KBM-7 (cell line): ENCODE measurements at regions not wholly inside any gene's neighbourhood (a gene's known extent, or its start where the extent isn't known, plus 50 kb on each side); places are given as distances from the start of the nearest gene placed in this dataset.
"Not testable (repeated sequence)": the region's sequence is repeated elsewhere in the genome, so short reads cannot be mapped to it uniquely, and the experiment has no call there.

Source experiments
- DNase-seq: peaks from one replicate; pipeline ENCODE4 v3.0.0-alpha.2; 2015
- in situ Hi-C: fragments of 300-500 bp; cut with MboI; formaldehyde crosslinking; loops from 2 replicates; pipeline ENCODE4 v1.14.3; 2020; ENCODE audit warnings: low sequenced_read_pairs, low pct_unique_long_range_greater_than_20kb, mixed read lengths

- in situ Hi-C loops: no loop called here
- DNase-seq: peak; percentile 5
Measured at GRCh38 chr6:10343320-10343719, 71.6 kb downstream of the TFAP2A start.

- no peak for DNase-seq
- in situ Hi-C loops: no loop called here
Measured at GRCh38 chr6:10341605-10342004, 73.3 kb downstream of the TFAP2A start.

GRCh38 chr6:10338151-10338550 lies 76.7 kb downstream of the TFAP2A start:
- DNase-seq: no peak
- in situ Hi-C loops: no loop called here

DNA sequence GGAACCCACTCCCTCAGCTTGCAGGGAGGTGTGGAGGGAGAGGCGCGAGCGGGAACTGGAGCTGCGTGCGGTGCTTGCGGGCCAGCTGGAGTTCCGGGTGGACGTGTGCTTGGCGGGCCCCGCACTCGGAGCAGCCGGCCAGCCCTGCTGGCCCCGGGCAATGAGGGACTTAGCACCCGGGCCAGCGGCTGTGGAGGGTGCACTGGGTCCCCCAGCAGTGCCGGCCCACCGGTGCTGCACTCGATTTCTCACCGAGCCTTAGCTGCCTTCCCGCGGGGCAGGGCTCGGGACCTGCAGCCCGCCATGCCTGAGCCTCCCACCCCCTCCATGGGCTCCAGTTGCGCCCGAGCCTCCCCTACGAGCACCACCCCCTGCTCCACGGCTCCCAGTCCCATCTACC lies 77.5 kb downstream of the TFAP2A start:
- in situ Hi-C loops, DNase-seq: not testable (repeated sequence)

DNA sequence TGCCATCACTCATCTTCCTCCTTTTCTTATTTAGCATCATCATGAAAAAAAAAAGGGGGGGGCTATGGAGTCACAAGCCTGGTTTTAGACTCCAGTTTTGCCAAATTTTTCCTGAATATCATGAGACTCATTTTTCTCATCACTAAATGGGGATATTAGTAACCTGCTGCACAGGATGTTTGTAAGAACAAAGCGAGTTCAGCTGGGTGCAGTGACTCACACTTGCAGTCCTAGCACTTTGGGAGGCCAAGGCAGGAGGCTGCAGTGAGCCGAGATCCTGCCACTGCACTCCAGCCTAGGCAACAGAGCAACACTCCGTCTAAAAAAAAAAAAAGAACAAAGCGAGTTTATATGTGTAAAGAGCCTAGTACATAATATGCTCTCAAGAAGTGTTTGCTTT lies 82.8 kb downstream of the TFAP2A start:
- no peak for DNase-seq
- in situ Hi-C loops: no loop called here

DNA sequence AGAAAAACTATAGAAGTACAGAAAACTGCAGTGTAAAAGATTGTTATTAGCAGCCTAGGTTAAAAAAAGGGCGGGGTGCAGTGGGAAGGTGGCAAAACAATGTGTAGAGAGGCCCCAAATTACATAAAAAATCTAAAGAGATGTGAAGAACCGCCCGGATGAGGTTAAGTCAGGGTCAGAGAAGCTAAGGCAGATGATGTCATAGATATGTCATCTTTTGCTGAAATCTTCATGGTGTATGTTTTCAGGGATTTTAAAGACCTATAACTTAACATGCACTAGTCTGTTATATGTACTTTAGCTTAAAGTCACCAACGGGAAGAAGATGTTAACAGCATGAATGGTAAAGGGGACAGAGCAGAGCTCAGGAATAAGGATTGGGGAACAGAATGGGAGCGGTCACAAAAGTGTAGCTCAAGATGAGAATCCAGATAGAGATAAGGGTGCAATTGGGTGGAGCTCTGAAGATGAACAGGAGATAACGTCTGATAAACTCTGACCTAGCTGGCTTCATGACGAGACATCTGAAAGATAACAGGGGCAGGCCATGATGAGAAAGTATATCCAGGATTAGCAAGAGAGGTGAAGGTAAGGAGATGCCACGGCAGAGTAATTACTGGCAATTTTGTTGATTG lies 83.4 kb downstream of the TFAP2A start:
- in situ Hi-C loops: no loop called here
- no peak for DNase-seq

DNA sequence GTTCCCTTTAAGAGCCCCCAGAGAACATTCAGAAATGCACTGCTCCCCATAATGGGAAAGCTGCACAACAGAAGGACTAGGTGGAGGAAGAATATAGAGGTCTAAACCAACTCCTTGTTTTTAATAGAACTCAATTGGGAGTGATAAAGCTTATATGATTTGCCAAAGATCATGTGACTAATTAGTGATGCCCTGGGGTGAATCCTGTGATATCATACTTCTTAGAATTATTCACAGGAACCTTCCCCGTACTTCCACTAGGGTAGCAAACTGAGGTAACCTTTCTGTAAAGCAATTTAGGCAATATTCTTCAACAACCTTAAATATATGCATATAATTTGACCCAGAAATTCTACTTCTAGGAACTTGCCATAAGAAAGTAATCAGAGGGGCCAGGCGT lies 84.4 kb downstream of the TFAP2A start:
- no peak for DNase-seq

DNA sequence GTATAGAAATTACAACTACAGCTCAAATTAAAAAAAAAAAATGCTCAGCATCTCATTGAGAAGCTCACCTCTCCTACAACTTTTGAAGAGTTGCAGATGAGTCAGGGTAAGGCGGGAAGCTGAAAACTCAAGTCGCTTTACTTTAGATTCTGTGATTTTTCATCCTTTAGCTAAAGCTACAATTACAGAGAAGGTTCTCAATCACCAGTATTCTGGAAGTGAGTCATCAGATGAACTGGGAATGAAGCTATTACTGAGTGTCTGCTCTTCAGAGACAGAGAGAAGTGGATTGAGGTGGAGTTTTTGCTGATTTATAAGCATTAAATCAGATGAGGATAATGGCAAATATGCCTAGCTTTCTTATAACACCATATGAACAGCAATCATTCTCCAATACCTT lies 91.9 kb downstream of the TFAP2A start:
- no peak for DNase-seq
- in situ Hi-C loops: no loop called here

More for the DNA sequence above, 84.4 kb downstream of the TFAP2A start:
- in situ Hi-C loops: no loop called here

DNA sequence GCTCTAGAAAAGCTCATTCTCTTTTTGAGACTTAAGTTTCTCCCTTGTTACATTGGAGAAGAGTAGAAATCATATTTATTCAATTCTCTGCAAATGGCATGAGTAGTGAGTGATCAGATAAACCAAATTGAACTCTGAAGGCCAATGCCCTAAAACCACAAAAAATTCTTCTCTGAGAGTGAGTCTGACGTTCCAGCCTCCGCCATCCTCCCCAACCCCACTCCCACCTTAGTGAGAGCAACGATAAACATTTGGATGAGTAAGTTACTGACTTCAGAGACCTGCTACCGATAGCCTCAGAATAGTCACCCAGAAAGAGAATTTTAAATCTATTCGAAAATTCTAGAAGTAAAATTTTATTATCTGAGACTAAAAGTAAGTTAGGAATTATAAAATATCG lies 94.6 kb downstream of the TFAP2A start:
- in situ Hi-C loops: no loop called here
- DNase-seq: no peak

DNA sequence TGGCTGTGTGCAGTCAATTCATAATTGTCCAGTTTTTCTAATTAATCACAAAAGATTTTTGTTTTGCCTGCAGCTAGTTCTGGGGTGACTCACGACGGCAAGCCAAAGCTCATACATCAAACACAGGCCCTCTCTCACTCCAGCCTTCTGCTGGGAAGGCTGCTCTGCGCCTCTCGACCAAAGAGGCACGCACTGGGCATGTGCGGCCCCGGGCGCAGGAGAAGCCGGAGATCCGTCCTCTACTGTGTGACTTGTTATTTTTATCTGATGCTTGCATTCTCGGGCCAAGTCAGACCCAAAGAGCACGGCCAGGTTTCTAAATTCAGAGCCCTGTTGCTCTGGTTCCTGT lies 98.5 kb downstream of the TFAP2A start:
- no peak for DNase-seq
- in situ Hi-C loops: no loop called here

GRCh38 chr6:10315658-10316372 lies 99.1 kb downstream of the TFAP2A start:
- no peak for DNase-seq
- in situ Hi-C loops: no loop called here

DNA sequence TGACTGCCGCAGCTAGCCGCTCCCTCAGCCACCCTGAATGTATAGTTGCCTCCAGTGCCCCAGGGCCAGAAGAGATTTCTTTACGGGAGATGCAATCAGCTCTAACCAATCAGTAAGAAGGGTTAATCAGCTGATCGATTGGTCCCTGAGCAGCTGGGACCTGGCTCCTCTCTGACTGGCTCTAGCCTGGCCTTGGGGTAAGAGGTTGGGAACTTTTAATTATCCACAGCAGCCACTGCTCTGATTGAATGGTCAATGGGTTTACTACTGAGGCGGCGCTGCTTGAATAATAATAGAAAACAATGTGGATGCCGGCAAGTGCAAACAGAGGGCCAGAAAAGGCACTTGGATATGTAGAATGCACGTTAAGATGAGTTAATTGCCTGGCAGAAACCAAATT lies 99.8 kb downstream of the TFAP2A start:
- in situ Hi-C loops: no loop called here
- DNase-seq: no peak

DNA sequence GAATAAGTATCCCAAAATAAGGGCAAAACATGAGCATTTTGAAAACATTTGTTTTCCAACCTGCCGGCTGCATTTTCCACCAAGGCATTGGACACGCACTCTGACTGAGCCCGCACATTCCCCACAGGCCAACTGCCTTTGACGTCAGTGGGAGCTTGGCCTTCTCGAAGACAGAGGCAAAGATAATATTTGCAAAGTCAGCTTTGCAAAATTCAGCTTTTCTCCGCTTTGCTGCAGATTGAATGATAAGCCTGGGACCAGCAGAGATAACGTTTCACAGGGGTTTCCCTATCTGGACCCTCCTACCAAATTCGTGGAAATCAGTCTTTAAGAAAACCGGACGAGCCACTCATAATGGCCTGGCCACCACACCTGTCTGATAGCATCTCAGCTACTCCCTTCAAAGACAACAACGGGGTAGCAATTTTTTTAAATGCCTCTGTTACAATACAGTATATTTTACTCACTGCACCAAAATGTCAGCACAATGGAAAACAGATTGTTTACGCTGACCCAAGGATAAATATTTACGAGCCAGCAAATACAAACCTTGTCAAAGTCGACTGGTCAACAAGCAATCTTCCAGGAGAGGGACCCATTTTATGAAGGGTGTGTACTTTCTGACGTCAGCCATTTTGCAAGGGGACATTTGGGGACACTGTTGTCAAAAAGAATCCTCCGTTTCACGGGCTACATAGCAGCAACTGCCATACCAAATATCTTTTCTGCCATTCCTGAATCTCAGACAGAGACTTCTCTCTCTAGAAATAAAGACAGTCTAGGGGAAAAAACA lies 100.5 kb downstream of the TFAP2A start:
- DNase-seq: no peak
- in situ Hi-C loops: no loop called here

DNA sequence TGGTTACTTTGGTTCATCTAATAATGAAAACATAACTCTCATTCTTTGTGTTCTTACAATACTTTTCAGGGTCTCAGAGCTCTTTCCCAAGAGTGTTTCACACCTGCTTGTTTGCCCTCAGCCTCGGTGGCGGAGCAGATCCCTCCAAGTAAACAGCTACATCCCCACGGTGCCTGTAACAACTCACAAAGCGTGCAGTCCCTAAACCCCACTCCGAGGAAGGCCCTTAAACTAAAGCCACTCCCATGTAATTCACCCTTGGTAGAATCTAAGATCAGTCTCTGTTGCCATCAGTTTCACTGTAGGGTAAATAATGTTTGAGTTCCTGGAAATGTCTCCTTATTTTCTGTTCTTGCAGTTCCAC lies 101.1 kb downstream of the TFAP2A start:
- in situ Hi-C loops: no loop called here
- DNase-seq: no peak

GRCh38 chr6:10312445-10312844 lies 102.4 kb downstream of the TFAP2A start:
- in situ Hi-C loops: no loop called here
- no peak for DNase-seq

DNA sequence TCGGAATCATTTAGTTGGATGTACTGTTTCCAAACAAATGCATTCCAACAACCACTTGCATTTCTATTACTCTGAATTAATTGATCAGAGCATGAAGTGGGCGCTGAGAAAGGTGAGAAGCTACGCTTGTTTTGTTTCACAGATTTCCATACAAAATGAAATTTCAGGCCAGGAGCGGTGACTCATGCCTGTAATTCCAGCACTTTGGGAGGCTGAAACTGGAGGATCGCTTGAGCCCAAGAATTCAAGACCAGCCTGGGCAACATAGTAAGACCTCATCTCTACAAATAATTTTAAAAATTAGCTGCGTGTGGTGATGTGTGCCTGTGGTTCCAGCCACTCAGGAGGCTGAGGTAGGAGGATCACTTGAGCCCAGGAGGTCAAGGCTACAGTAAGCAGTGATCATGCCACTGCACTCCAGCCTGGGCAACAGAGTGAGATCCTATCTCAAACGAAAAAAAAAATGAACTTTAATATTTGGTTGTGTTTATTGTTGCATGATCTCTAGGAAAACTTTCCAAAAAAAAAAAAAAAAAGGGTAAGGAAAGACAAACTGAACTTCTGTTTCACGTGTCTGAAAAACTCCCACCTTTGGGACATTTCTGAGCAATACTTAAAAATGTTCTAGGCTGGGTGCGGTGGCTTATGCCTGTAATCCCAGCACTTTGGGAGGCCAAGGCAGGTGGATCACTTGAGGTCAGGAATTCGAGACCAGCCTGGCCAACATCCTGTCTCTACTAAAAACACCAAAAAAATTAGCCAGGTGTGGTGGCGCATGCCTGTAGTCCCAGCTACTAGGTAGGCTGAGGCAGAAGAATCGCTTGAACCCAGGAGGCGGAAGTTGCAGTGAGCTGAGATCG lies 103.1 kb downstream of the TFAP2A start:
- in situ Hi-C loops, DNase-seq: not testable (repeated sequence)

GRCh38 chr6:10310826-10311225 lies 104.0 kb downstream of the TFAP2A start:
- in situ Hi-C loops: no loop called here
- DNase-seq: no peak

DNA sequence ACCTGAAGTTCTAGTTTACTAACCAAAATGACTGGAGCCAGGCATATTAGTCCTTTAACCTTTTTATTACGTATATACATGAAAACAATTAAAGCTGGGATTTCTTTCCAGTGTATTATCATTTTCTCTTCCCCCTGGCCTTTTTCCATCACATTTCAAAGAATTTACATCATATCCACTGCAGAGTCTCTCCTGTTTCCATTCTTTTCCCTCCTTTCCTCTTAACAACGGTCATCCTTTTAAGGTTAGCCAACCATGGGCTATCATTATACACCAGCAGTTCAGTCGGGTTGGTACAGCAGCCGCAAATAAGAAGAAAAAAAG lies 104.6 kb downstream of the TFAP2A start:
- DNase-seq: no peak
- in situ Hi-C loops: no loop called here

DNA sequence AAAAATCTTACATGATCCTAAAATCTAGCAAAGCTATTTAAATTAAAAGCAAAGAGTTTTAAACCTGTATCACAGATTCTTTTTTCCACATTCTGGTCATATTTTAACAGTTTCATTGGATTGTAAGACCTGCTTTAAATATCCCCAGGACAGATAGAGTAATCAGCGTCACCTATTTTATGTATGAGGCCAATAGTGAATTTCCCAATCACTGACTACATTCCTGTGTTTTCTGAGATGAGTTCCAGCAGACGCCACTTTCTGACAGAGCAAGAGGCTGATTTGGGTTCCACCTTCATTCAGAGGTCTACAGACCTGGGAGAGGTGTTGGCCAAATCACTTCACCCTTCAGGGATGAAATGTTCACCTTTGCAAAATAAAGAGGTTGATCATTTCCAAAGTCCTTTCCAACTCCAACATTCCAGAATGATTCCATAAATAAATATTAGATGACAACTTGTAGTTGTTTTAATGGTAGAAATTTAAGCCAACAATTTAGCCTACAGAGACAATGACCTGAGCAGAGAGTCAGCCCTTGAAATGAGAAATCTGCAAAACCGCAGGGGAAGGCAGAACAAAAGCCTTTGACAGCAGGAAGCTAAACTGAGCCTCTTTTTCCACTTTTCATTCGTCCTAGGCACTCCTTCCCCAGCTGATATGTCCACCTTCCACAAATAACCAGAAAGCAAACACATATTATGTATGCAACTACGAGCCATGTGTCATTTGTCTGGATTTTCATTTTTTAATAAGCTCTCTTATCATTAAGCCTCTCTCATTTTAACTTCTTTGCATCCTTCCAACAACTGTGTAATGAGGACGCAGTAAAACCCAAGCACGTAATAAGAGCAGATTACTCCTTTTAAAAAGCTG lies 105.2 kb downstream of the TFAP2A start:
- no peak for DNase-seq
- in situ Hi-C loops: no loop called here
